Body of pancreas (tissue), 4 donors: ENCODE measurements at regions not wholly inside any gene's neighbourhood (a gene's known extent, or its start where the extent isn't known, plus 50 kb on each side); places are given as distances from the start of the nearest gene placed in this dataset.

Experiments used
- ATAC-seq: fragments of 150-250 bp; one replicate; pipeline ENCODE4 v1.9.1; 2016
- DNase-seq, 4 donors: peaks; one replicate each; pipeline ENCODE4 v3.0.0-alpha.2; 2019
- H3K27ac ChIP-seq, 4 donors: fragments of 200-600 bp; sonication (generic); 1 replicate in 3 of 4; 2 replicates in 1 of 4; pipeline versions ENCODE4 v1.5.1 to v1.6.1; 2016 to 2019; ENCODE audit warnings: mild to moderate bottlenecking in 1 of 4, mixed read lengths in 1 of 4, moderate library complexity in 1 of 4
- H3K27me3 ChIP-seq, 2 donors: fragments of 200-600 bp; sonication (generic); one replicate each; pipeline ENCODE4 v1.6.0; 2016; ENCODE audit warnings: mild to moderate bottlenecking in 1 of 2
- H3K36me3 ChIP-seq, 2 donors: fragments of 200-600 bp; sonication (generic); replicated peaks in 1 of 2; 2 replicates each; pipeline ENCODE4 v1.5.1; 2016; ENCODE audit warnings: low read depth in 2 of 2; ENCODE audit not compliant: insufficient read depth in 1 of 2
- H3K4me1 ChIP-seq: fragments of 200-600 bp; sonication (generic); one replicate; pipeline ENCODE4 v1.6.0; 2016
- H3K4me3 ChIP-seq, 2 donors: fragments of 200-600 bp; sonication (generic); 1 replicate in 1 of 2; 2 replicates in 1 of 2; pipeline ENCODE4 v1.5.1; 2016 to 2019
- H3K9me3 ChIP-seq, 3 donors: fragments of 200-600 bp; sonication (generic); 1 replicate in 2 of 3; 2 replicates in 1 of 3; pipeline ENCODE4 v1.5.1; 2016
- POLR2A ChIP-seq, 3 donors: fragments of 450-650 bp; IDR thresholded peaks; one replicate each; pipeline ENCODE4 v1.6.1; 2016; ENCODE audit warnings: antibody characterized with exemption in 3 of 3, mild to moderate bottlenecking in 2 of 3
- WGBS, 2 donors: methylation state at CpG; one replicate each; pipeline ENCODE4 v1.1.5; 2017; 5-methylcytosine and 5-hydroxymethylcytosine counted together
- intact Hi-C: fragments of 100-400 bp; cut with DNase I; formaldehyde crosslinking; loops from one replicate; pipeline ENCODE4 v1.15.1; 2023
- TF ChIP-seq, protein P1 (sequence below), 7 experiments: fragments of 450-650 bp in 4 of 7; fragments of 200-600 bp in 3 of 7; sonication (generic) in 3 of 7; IDR thresholded peaks; one replicate each; pipeline ENCODE4 v1.5.1; 2016 to 2019; ENCODE audit warnings: antibody characterized with exemption in 7 of 7

DNA sequence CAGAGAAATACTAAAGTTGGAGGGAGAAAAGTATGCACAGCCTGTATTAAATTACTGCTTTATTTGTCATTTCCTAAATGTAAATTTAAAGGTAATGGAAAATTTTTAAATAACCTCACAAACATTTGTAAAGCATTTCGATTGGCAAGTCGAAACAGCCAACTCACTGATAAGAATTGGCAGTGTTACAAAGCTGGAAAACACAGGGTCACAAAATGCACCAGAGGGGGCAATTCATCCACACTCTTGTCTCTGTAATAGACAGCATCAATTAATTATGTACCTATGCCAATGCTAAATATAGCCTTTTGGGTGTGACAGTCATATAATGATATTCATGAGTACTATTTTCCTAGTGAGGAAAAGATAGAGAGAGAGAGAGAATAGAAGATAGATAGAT, 140.6 kb upstream of the PRLR start:
- H3K27me3 ChIP-seq, result no peaks in the 10 kb centered on the region
- DNase-seq (no peak), ATAC-seq (no peak)
- 13 to 29% methylated on average over 2 of the region's 2 CpGs for WGBS, 2 donors
- intact Hi-C loops, result no loop called here
- H3K36me3 ChIP-seq, result no peaks in the 10 kb centered on the region
- TF ChIP-seq POLR2A (IDR thresholded peaks at IDR 0.05), result no peak
- TF ChIP-seq, protein P1, sequence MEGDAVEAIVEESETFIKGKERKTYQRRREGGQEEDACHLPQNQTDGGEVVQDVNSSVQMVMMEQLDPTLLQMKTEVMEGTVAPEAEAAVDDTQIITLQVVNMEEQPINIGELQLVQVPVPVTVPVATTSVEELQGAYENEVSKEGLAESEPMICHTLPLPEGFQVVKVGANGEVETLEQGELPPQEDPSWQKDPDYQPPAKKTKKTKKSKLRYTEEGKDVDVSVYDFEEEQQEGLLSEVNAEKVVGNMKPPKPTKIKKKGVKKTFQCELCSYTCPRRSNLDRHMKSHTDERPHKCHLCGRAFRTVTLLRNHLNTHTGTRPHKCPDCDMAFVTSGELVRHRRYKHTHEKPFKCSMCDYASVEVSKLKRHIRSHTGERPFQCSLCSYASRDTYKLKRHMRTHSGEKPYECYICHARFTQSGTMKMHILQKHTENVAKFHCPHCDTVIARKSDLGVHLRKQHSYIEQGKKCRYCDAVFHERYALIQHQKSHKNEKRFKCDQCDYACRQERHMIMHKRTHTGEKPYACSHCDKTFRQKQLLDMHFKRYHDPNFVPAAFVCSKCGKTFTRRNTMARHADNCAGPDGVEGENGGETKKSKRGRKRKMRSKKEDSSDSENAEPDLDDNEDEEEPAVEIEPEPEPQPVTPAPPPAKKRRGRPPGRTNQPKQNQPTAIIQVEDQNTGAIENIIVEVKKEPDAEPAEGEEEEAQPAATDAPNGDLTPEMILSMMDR (IDR thresholded peaks at IDR 0.05), result no peak
- peaks cover 30% of the 10 kb centered on the region for H3K4me1 ChIP-seq
- H3K27ac ChIP-seq, result peak overlapping the region in 1 of 4 donors; percentile 50
- H3K9me3 ChIP-seq, result no peaks in the 10 kb centered on the region
- no peak overlapping the region for H3K4me3 ChIP-seq

DNA sequence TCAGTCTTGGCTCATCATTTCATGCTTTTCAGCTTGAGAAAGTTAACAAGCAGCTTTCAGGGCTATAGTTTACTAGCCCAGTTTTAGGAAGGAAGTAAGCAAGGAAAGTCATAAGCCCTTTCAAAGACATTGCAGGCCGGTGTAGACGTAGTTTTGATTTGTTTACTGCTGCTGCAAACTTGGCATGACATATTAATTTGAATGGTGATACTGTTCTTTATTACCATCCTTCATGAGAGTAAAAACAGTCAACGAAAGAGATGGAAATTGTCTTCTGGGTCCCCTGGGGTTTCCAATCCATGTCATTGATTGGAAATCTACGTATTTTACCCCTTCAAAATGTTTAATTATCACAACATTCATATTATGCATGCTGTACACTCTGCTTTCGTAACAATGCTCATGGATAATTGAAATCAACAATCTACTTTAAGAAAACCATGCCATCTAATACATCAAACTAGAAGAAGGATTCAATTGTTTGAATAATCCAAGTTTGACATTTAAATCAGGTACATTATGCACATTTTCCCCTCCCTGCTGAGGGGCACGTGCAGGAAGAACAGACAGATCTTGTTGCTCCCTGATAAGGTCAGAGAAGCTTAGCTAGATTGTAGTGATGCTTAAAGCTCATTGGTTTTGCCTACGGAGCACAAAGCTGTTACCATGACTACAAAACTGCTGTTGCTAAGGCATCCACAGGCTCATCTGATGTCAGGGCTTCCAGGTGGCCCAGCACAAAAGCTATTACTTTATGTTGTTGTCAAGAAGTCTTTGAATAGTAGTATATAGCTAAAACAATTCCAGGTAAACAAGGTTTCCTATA, 139.9 kb upstream of the PRLR start:
- DNase-seq (no peak), ATAC-seq (no peak)

DNA sequence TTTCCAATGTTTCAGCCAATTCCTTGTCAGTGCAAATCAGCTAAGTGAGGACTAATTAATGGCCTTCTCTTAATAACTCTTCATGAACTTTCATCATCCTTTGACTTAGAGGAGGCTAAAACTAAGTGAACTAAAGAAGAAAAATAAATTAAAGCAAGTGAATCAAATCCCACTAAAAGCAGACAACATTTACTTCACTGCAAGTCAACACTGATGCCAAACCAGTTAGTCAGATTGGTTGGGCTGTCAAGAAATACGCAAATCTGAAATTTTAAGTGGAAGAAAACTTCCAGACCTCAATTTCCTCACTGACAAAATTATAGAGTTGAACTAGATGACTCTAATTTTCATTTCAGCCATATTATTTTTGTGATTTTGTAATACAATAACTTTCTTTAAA, 137.2 kb upstream of the PRLR start:
- ATAC-seq (no peak), DNase-seq (no peak)
- TF ChIP-seq POLR2A (IDR thresholded peaks at IDR 0.05), result no peak
- TF ChIP-seq, protein P1 (IDR thresholded peaks at IDR 0.05), result no peak
- Histone ChIP-seq H3K27ac (no peak overlapping the region), H3K4me1 (peaks cover 23% of the 10 kb centered on the region), H3K4me3 (no peak overlapping the region), H3K27me3 (no peaks in the 10 kb centered on the region), H3K9me3 (no peaks in the 10 kb centered on the region), H3K36me3 (no peaks in the 10 kb centered on the region)
- WGBS, 2 donors, result 84 to 100% methylated on average over 1 of the region's 1 CpG
- intact Hi-C loops, result no loop called here

More for the DNA sequence above, 139.9 kb upstream of the PRLR start:
- intact Hi-C loops, result no loop called here
- 64 to 74% methylated on average over 7 of the region's 7 CpGs for WGBS, 2 donors
- TF ChIP-seq POLR2A (IDR thresholded peaks at IDR 0.05), result no peak
- TF ChIP-seq, protein P1 (IDR thresholded peaks at IDR 0.05), result no peak
- H3K4me3 ChIP-seq, result no peak overlapping the region
- peaks cover 30% of the 10 kb centered on the region for H3K4me1 ChIP-seq
- H3K27ac ChIP-seq, result no peak overlapping the region
- no peaks in the 10 kb centered on the region for H3K9me3 ChIP-seq
- no peaks in the 10 kb centered on the region for H3K36me3 ChIP-seq
- no peaks in the 10 kb centered on the region for H3K27me3 ChIP-seq

DNA sequence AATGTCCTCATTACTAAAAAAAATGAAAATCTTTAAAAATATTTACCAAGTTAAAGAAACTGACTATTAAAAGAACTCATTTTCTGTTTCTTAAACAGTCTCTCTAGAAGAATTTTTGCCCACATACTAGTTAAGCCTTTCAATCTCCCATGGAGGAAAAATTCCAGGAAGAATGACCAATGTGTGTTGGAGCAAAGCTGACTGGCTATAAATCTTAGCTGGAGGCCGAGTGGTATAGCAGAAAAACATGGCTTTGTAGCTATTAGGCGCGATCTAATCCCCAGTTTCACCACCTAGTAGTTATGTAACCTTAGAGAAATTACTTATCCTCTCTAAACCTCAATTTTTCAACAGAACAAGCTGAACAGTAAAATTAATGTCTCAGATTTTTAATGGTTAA, 135.5 kb upstream of the PRLR start:
- intact Hi-C loops, result no loop called here
- no peak for ATAC-seq
- 84 to 90% methylated on average over 3 of the region's 3 CpGs for WGBS, 2 donors

More for the DNA sequence above, 135.5 kb upstream of the PRLR start:
- no peak overlapping the region for H3K27ac ChIP-seq
- no peaks in the 10 kb centered on the region for H3K9me3 ChIP-seq
- H3K4me1 ChIP-seq, result peaks cover 5% of the 10 kb centered on the region
- H3K27me3 ChIP-seq, result no peaks in the 10 kb centered on the region
- no peaks in the 10 kb centered on the region for H3K36me3 ChIP-seq
- DNase-seq, result no peak
- no peak for TF ChIP-seq POLR2A (IDR thresholded peaks at IDR 0.05)
- TF ChIP-seq, protein P1 (IDR thresholded peaks at IDR 0.05), result no peak
- H3K4me3 ChIP-seq, result peak overlapping the region in 1 of 2 donors; percentile 1
